GM18498 (cell line): ENCODE measurements at regions not wholly inside any gene's neighbourhood (a gene's known extent, or its start where the extent isn't known, plus 50 kb on each side); places are given as distances from the start of the nearest gene placed in this dataset.

Experiments used
- ATAC-seq: cut with Tn5 transposase; IDR thresholded peaks from one replicate; pipeline ENCODE4 v1.9.1; 2021; ENCODE audit warnings: mild to moderate bottlenecking, moderate library complexity; ENCODE audit not compliant: unreplicated experiment

GRCh38 chr7:109111086-109111485, 541.4 kb downstream of the DNAJB9 start:
- no peak for ATAC-seq

DNA sequence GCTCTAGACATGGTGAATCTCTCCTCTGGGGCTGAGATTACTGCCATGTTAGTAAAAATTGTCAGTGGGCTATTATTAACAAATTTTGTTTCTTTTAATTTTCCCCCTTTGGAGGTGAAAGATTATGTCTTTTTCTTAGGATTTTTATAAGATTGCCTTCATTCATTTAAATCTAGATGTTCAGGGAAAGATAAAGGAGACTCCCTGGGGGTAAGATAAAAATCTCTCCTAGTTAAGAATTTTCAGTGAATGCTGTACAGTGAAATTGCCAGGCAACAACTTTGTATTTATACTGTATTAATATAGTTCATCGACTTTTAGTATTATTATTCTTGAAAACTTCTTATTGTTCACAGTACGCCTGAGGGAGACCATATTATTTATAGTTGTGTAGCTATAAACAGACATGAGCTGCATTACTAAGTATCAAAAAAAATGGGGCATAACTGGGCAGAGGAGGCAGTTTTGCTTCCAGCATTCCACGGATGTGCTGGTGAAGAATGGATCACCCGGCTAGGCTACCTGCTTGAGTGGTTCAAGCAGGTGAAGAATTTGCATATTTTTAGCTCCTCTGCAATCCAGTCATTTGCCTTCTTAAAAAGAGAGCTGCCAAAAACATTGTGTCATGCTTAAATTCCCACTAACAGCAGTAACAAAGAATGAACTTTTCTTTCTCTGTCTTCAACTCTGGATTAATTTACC, 552.1 kb downstream of the DNAJB9 start:
- no peak for ATAC-seq

- ATAC-seq = no peak
These were observed 555.3 kb downstream of the DNAJB9 start for GRCh38 chr7:109125001-109125400.

- no peak for ATAC-seq
These were observed 556.9 kb downstream of the DNAJB9 start for GRCh38 chr7:109126404-109127050.

GRCh38 chr7:109127145-109127544, 557.5 kb downstream of the DNAJB9 start:
- no peak for ATAC-seq

- no peak for ATAC-seq
These were observed 561.5 kb downstream of the DNAJB9 start for GRCh38 chr7:109131141-109131540.

GRCh38 chr7:109136893-109137292, 567.2 kb downstream of the DNAJB9 start:
- no peak for ATAC-seq

- ATAC-seq = no peak
These were observed 585.1 kb downstream of the DNAJB9 start for GRCh38 chr7:109154748-109155147.

DNA sequence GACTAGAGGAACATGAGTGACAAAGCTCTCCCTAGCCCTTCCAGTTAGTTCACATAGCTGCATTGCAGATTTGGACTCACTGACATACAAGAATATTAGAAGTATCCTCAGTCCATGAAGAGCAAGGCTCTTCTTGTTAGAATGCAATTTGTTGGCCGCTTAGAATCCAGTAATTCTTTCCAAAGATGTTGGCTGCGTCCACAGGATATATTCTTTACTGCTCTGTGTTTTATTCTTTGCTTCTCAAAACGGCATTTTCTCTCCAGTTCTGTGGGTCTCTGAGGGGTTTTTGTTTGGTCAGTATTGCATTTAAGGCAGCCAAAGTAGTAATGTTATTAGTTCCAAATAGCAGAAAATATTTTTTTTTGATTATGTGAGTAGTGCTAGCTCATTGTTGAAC, 588.6 kb downstream of the DNAJB9 start:
- no peak for ATAC-seq

- ATAC-seq = no peak
These were observed 607.0 kb downstream of the DNAJB9 start for GRCh38 chr7:109176661-109177060.

GRCh38 chr7:109178342-109178741, 608.7 kb downstream of the DNAJB9 start:
- no peak for ATAC-seq

GRCh38 chr7:109179601-109180000, 609.9 kb downstream of the DNAJB9 start:
- no peak for ATAC-seq

GRCh38 chr7:109190766-109191398, 621.2 kb downstream of the DNAJB9 start:
- no peak for ATAC-seq

- no peak for ATAC-seq
These were observed 636.5 kb downstream of the DNAJB9 start for GRCh38 chr7:109206196-109206595.

- no peak for ATAC-seq
These were observed 643.4 kb downstream of the DNAJB9 start for GRCh38 chr7:109213081-109213480.

DNA sequence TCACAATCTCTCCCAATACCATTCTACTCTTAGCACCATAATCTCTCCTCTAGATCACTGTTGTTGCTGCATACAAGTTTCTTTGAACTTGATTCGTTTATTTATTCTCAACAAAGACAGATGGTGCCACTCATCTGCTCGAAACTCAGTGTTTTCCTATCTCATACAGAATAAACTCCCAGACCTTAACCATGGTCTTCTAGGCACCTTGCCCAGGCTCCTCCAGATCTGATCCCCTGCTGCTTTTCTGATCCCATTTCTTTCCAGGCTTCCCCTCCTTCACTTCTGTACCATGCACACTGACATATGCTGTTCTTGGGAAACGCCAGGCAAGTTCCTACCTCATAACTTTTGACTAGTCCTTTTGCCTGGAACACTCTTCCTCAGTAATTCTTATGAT, 645.7 kb downstream of the DNAJB9 start:
- no peak for ATAC-seq

- ATAC-seq = no peak
These were observed 654.4 kb downstream of the DNAJB9 start for GRCh38 chr7:109224100-109224499.

DNA sequence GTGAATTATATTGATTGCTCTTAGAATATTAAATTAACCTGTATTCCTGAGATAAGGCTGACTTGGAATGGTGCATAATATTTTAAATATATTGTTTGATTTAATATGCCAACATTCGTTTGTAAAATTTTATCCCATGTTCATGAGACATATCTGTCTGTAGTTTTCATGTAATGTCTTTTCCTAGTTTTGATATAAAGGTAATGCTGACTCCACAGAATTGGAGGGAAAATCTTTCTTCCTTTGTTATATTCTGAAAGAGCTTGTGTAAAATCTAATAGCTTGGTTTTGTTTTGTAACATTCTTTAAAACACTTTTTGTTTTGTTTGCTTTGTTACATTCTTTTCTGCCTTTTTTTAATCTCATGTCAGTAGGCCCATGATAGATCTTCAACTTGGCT, 657.0 kb downstream of the DNAJB9 start:
- no peak for ATAC-seq

- no peak for ATAC-seq
These were observed 665.6 kb downstream of the DNAJB9 start for GRCh38 chr7:109235316-109235715.

DNA sequence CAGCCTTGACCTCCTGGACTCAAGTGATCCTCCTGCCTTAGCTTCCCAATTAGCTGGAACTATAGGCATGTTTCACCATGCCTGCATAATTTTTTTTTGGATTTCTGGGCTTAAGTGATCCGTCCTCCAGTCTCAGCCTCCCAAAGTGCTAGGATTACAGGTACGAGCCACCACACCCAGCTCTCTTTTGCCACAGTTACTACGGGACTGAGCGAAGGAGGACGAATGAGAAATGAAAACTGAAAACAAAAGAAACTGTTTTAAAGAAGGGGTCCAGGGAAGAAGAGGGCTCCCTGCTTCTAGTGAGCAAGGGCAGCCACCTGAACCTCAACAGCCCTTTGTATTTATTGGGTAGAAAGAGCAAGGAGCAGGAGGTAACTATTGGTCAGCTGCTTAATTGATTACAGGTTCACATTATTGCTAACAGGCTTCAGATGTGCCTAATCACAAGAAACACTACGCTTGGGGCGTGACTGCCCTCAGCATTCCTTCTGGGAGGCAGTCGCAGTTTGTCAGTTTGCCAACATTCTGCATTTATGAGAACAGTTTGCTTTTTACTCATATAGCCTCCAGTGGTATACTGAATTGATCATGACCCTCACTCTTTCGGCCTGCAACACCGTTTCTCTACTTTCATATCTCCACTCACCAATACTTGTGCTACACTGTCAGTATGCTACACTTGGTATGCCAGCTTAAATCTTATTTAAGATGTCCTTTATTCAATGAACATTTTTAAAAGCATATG, 676.8 kb downstream of the DNAJB9 start:
- no peak for ATAC-seq

DNA sequence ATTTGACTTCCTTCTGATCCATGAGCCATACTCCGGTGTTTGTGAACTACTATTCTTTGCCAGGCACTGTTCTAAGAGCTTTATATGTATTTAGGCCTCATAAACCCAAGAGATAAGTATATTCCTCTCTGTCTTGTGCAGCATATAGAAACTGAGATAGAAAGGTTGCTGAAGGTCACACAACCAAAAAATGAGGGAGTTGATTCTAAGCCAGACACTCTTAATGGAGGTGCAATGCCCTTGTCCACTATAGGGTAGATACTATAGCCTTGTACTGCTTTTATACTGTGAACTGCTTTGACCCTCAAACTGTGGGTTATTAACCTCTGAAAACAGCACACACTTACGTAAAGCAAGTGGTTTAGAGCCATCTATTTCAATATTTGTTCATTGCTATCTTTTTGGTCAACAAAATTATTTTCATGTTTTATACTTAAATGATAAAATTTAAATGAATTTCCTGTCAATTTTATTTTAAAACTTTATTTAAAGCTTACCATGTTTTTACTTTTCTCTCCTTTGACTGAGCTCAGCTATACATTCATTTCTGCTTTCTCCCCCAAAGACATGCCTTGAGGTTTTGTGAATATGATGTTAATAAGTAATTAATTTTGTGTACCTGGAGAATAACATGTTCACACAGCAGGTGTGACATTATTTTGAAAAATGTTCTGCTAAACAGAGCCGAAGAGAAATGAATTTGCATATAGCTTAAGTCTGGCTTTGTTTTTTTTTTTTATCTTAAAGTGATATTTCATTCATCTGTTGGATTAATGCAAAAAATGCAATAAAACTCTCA, 687.3 kb downstream of the DNAJB9 start:
- ATAC-seq = no peak
